22Rv1 (cell line): ENCODE measurements at regions not wholly inside any gene's neighbourhood (a gene's known extent, or its start where the extent isn't known, plus 50 kb on each side); places are given as distances from the start of the nearest gene placed in this dataset.

ENCODE experiments used
- H3K27ac ChIP-seq: fragments of 450-650 bp; 2 replicates; pipeline ENCODE4 v1.5.1; 2017
- ZFX ChIP-seq: fragments of 450-650 bp; IDR thresholded peaks from 2 replicates; pipeline ENCODE4 v1.6.1; 2017; ENCODE audit warnings: antibody characterized with exemption, borderline replicate concordance
- TF ChIP-seq, protein P1 (sequence below): fragments of 450-650 bp; IDR thresholded peaks from 2 replicates; pipeline ENCODE4 v1.5.1; 2017; ENCODE audit warnings: mild to moderate bottlenecking

DNA sequence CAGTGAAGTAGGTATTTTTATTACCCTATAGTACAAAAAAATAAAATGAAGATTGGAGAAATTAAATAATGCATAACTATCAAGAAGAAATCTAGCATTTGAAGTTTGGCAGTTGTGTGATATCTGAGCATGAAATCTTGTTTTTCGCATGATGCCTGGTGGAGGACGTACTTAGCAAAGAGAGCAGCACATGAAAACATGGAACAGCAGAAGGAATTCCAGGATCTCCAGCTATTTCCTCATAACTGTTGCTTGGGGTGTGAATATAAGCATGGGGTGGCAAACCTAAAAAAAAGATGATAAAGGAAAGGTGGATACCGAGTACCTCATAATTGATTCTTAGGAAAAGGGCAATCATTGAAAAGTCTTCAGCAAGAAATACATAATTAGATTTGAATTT, 174.3 kb upstream of the FAM3C start:
- TF ChIP-seq ZFX, result no peak
- TF ChIP-seq, protein P1, sequence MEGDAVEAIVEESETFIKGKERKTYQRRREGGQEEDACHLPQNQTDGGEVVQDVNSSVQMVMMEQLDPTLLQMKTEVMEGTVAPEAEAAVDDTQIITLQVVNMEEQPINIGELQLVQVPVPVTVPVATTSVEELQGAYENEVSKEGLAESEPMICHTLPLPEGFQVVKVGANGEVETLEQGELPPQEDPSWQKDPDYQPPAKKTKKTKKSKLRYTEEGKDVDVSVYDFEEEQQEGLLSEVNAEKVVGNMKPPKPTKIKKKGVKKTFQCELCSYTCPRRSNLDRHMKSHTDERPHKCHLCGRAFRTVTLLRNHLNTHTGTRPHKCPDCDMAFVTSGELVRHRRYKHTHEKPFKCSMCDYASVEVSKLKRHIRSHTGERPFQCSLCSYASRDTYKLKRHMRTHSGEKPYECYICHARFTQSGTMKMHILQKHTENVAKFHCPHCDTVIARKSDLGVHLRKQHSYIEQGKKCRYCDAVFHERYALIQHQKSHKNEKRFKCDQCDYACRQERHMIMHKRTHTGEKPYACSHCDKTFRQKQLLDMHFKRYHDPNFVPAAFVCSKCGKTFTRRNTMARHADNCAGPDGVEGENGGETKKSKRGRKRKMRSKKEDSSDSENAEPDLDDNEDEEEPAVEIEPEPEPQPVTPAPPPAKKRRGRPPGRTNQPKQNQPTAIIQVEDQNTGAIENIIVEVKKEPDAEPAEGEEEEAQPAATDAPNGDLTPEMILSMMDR, result no peak
- H3K27ac ChIP-seq, result no peak overlapping the region

DNA sequence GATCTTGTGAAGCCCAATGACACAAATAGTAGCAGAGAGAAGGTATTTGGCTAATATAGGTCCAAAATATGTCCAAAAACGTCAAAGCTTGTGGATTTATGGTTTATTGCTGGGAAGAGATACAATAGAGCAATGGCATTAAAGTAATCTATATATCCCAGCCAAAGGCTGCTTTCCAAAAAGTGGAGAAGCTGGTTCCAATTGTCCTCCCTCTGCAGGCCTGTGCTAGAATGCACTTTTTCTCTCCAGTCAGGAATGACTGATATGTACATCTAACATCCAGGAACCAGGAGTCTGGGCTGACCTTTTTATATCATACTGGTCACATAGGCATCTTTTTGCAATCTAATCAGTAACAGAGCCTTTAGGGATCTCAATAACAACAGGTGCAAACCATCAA, 167.1 kb upstream of the FAM3C start:
- TF ChIP-seq, protein P1, result peak; percentile 51
- TF ChIP-seq ZFX, result no peak

DNA sequence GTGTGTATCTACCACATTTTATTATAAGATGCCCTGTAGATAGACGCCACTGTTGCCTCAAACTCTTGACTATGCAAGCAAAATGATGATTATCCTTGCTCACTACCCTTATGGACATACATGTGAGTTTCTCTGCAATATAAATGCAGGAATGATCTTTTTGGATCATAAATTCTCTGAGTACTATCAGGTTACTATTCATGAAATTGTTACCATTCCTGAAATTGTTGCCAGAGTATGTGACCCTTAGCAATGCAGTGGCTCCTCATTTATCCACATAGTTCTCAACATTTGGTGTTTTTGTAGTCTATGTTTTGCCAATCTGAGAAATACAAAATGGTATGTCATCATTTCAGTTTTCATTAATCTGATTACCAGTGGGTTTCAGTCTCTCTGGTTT, 166.2 kb upstream of the FAM3C start:
- no peak overlapping the region for H3K27ac ChIP-seq
- TF ChIP-seq ZFX, result no peak
- TF ChIP-seq, protein P1, result no peak

More for the DNA sequence above, 167.1 kb upstream of the FAM3C start:
- no peak overlapping the region for H3K27ac ChIP-seq

DNA sequence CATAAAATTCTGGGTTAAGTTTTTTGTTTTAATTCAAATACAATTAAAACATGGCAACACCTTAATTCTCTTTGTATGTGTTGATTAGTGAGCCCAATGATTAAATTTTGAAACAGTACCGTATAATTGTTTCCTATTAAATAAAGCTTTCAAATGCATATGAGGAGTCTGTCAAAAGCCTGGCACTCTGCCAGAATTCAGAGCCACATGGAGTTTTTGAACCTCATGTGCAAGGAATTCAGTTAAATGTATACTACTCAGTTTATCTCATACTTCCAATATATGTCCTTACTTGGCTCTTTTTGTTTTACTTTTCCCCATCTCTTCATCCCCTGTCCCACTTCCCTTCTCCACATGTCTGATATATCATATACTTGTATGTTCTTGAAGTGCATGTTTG, 165.6 kb upstream of the FAM3C start:
- TF ChIP-seq, protein P1, result no peak
- TF ChIP-seq ZFX, result no peak
- no peak overlapping the region for H3K27ac ChIP-seq

DNA sequence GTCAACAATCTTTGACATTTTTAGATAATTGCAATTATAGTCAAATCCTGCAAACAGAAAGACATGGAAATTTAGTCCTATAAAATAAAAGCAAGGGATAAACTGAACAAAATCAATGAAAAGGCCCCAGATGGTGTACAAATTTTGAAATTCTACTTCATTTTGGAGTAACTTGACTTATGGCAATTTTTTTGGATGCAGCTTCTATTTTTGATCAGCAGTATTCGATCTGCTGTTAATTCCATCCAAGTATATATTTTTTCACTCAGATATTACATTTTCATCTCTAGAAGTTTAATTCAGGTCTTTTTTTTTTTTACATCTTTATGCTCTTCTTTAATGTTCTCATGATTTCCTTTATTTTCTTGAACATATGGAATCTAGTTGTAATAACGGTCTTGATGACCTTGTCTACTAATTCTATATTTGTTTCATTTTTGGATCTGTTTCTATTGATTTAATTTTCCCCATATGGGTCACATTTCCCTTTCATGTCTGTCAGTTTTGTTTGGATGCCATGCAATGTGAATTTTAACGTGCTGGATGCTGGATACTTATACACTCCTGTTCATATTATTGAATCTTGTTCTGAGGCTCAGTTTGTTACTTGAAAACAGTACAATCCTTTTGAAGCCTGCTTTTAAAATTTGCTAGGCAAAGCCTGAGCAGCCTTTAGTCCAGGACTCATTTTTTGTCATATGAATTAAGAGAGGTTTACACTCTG, 164.3 kb upstream of the FAM3C start:
- TF ChIP-seq ZFX, result no peak
- TF ChIP-seq, protein P1, result no peak
- H3K27ac ChIP-seq, result no peak overlapping the region

DNA sequence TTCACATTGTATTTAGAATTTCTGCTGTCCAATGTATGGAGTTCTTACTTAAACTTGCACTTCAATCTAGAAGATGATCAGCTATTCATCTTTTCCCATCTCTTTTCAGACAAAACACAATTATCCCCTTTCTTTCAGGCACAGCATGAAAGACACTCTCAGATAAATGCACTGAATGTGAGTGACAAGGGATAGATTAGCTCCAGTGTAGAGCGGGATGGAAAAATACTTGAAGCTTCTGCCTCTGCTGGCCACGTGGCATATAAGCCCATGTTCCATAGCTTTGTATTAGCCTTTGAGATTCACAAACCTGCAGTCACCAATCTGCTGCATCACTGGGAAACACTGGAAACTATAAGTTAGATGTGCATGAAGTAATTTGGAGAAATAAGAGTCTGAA, 162.2 kb upstream of the FAM3C start:
- TF ChIP-seq, protein P1, result peak; percentile 15; the same call in 1 of the 2 replicates
- no peak for TF ChIP-seq ZFX
- H3K27ac ChIP-seq, result no peak overlapping the region

DNA sequence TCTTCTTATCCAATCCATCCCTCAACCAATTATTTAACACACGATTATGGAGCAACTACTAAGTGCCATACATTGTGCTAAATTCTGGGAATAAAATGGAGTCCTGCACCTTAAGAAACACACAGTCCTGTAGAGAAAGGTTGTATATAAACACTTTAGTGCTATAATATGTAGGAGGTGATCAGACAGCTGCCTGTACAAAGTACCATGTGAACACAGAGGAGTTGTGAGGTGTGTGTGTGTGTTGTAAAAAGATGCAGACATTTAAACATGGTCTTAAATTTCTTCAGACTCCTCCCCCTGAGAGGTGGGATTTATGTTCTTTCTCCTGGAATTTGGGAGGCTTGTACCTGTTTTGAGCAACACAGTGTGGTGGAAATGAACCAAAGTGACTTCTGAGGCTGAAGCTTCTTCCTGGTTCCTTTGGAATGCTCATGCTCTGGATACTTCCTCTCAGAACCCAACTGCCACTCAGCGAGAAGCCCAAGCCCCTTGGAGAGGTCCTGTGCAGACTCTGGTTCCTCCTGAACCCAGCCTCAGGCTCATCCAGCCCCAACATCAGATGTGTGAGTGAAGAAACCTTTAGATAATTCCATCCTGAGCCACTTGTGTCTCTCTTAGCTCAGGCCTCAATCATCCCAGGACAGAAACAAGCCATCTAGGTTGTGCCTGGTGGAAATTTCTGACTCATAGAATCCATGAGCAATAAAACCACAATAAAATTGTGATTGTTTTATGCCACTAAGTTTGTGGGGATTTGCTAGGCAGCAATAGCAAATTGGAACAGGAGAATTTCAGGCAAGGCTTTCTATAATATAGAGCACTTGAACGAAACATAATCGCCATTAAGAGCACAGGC, 161.2 kb upstream of the FAM3C start:
- no peak overlapping the region for H3K27ac ChIP-seq
- TF ChIP-seq, protein P1, result no peak
- TF ChIP-seq ZFX, result no peak
